ENCODE measurements at regions not wholly inside any gene's neighbourhood (a gene's known extent, or its start where the extent isn't known, plus 50 kb on each side); places are given as distances from the start of the nearest gene placed in this dataset.

DNA sequence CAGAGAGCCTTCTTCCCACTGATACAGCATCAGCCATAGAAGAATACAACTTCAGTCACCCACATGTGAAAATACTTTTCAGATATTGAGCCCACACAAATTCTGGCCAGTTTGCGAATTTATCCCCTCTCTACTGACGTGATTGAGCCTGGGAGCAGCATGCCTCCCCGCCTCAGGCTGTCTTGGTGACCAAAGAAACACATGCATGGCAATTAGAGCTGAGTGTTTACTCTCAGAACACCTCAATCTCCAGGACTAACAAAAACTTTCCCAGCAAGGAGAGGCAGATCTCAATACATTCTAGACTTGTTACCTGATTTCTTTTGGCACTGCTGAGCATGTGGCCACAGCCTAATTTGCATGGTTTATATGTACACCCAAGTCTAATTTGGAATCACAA lies 122.5 kb downstream of the TMEM26 start:
- POLR2A ChIA-PET, result no interaction called here
- no peaks in the 10 kb centered on the region for H3K27me3 ChIP-seq (replicated peaks in 1 of 4; ENCODE audit: control extremely low read depth in 1 of 4, control insufficient read depth in 3 of 4, insufficient read depth in 4 of 4, low read length in 3 of 4)
- no peak for DNase-seq
- no peak overlapping the region for H2AFZ ChIP-seq (ENCODE audit: insufficient read depth, low read depth, low read length, poor library complexity, severe bottlenecking)
- no peaks in the 10 kb centered on the region for H3K4me1 ChIP-seq (ENCODE audit: control insufficient read depth in 2 of 2, insufficient read depth in 2 of 2, low read length in 2 of 2)
- WGBS (ENCODE audit: insufficient coverage), result 73% methylated on average over 3 of the region's 3 CpGs
- no peaks in the 10 kb centered on the region for H3K36me3 ChIP-seq (replicated peaks in 1 of 2; ENCODE audit: control extremely low read depth in 1 of 2, control insufficient read depth in 1 of 2, extremely low read depth in 1 of 2, insufficient read depth in 2 of 2, low read length in 1 of 2)
- no peak overlapping the region for H3K4me3 Mint-ChIP-seq
- no peaks in the 10 kb centered on the region for H4K20me1 ChIP-seq (ENCODE audit: control insufficient read depth, insufficient read depth, low read length, poor library complexity, severe bottlenecking)
- no peak overlapping the region for H3K27ac Mint-ChIP-seq
- peaks cover 4% of the 10 kb centered on the region for H3K27me3 Mint-ChIP-seq
- H3K9me3 ChIP-seq (ENCODE audit: control extremely low read depth in 1 of 3, control insufficient read depth in 2 of 3, insufficient read depth in 1 of 3, low read length in 2 of 3), result peaks cover 0 to 5% (median 3%) of the 10 kb centered on the region in 3 donors
- CTCF ChIA-PET, result no interaction called here
- H3K4me3 ChIP-seq (ENCODE audit: control extremely low read depth in 1 of 5, extremely low read depth in 1 of 5, insufficient read depth in 1 of 5, low read depth in 2 of 5, low read length in 4 of 5), result no peak overlapping the region
- intact Hi-C loops (cut with micrococcal nuclease), result no loop called here
- H3K4me1 Mint-ChIP-seq, result no peaks in the 10 kb centered on the region
- no peak for ATAC-seq (ENCODE audit: low read depth)
- no peak for TF ChIP-seq EZH2 (IDR thresholded peaks at IDR 0.05; ENCODE audit: borderline replicate concordance, insufficient read depth, low read depth, low read length, poor library complexity, severe bottlenecking)
- TF ChIP-seq, protein P1, sequence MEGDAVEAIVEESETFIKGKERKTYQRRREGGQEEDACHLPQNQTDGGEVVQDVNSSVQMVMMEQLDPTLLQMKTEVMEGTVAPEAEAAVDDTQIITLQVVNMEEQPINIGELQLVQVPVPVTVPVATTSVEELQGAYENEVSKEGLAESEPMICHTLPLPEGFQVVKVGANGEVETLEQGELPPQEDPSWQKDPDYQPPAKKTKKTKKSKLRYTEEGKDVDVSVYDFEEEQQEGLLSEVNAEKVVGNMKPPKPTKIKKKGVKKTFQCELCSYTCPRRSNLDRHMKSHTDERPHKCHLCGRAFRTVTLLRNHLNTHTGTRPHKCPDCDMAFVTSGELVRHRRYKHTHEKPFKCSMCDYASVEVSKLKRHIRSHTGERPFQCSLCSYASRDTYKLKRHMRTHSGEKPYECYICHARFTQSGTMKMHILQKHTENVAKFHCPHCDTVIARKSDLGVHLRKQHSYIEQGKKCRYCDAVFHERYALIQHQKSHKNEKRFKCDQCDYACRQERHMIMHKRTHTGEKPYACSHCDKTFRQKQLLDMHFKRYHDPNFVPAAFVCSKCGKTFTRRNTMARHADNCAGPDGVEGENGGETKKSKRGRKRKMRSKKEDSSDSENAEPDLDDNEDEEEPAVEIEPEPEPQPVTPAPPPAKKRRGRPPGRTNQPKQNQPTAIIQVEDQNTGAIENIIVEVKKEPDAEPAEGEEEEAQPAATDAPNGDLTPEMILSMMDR (IDR thresholded peaks at IDR 0.05), result no peak
- peaks cover 17% of the 10 kb centered on the region for H3K9me3 Mint-ChIP-seq (ENCODE audit: insufficient read depth)
- H3K27ac ChIP-seq (ENCODE audit: low read length in 2 of 2), result no peak overlapping the region
- no peak overlapping the region for H3K9ac ChIP-seq (ENCODE audit: low read length)
- H3K4me2 ChIP-seq (replicated peaks; ENCODE audit: low read depth, low read length, poor library complexity, severe bottlenecking), result no peak overlapping the region
- H3K79me2 ChIP-seq (ENCODE audit: control insufficient read depth, insufficient read depth, low read length), result no peaks in the 10 kb centered on the region

DNA sequence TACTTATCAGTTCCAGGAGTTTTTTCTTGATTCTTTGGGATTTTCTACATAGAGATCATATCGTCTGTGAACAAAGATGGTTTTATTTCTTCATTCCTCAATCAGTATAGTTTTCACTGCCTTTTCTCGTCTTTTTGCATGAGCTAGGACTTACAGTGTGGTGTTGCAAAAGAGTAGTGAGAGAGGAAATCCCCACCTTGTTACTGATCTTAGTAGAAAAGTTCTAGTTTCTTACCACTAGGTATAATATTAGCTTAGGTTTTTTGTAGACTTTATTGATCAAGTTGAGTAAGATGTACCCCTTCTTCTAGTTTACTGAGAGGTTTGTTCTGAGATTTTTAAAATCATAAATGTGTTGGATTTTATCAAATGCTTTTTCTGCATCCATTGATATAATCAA lies 123.3 kb downstream of the TMEM26 start:
- Histone ChIP-seq H3K27me3 (replicated peaks in 1 of 4; ENCODE audit: control extremely low read depth in 1 of 4, control insufficient read depth in 3 of 4, insufficient read depth in 4 of 4, low read length in 3 of 4) (no peaks in the 10 kb centered on the region), H3K4me2 (replicated peaks; ENCODE audit: low read depth, low read length, poor library complexity, severe bottlenecking) (no peak overlapping the region), H3K9ac (ENCODE audit: low read length) (no peak overlapping the region), H3K79me2 (ENCODE audit: control insufficient read depth, insufficient read depth, low read length) (no peaks in the 10 kb centered on the region), H3K4me1 (ENCODE audit: control insufficient read depth in 2 of 2, insufficient read depth in 2 of 2, low read length in 2 of 2) (no peaks in the 10 kb centered on the region), H2AFZ (ENCODE audit: insufficient read depth, low read depth, low read length, poor library complexity, severe bottlenecking) (no peak overlapping the region), H3K9me3 (ENCODE audit: control extremely low read depth in 1 of 3, control insufficient read depth in 2 of 3, insufficient read depth in 1 of 3, low read length in 2 of 3) (peaks cover 0 to 5% (median 3%) of the 10 kb centered on the region in 3 donors), H3K27ac (ENCODE audit: low read length in 2 of 2) (no peak overlapping the region), H3K36me3 (replicated peaks in 1 of 2; ENCODE audit: control extremely low read depth in 1 of 2, control insufficient read depth in 1 of 2, extremely low read depth in 1 of 2, insufficient read depth in 2 of 2, low read length in 1 of 2) (no peaks in the 10 kb centered on the region), H4K20me1 (ENCODE audit: control insufficient read depth, insufficient read depth, low read length, poor library complexity, severe bottlenecking) (no peaks in the 10 kb centered on the region), H3K4me3 (ENCODE audit: control extremely low read depth in 1 of 5, extremely low read depth in 1 of 5, insufficient read depth in 1 of 5, low read depth in 2 of 5, low read length in 4 of 5) (no peak overlapping the region)
- ChIA-PET CTCF (no interaction called here), POLR2A (no interaction called here)
- peaks cover 6% of the 10 kb centered on the region for H3K27me3 Mint-ChIP-seq
- no peak overlapping the region for H3K27ac Mint-ChIP-seq
- DNase-seq (no peak), ATAC-seq (ENCODE audit: low read depth) (no peak)
- H3K4me3 Mint-ChIP-seq, result no peak overlapping the region
- no CpG with 5 or more reads among the region's 2 CpGs for WGBS (ENCODE audit: insufficient coverage)
- intact Hi-C loops (cut with micrococcal nuclease), result no loop called here
- peaks cover 14% of the 10 kb centered on the region for H3K9me3 Mint-ChIP-seq (ENCODE audit: insufficient read depth)
- no peaks in the 10 kb centered on the region for H3K4me1 Mint-ChIP-seq
- TF ChIP-seq, protein P1 (IDR thresholded peaks at IDR 0.05), result no peak
- no peak for TF ChIP-seq EZH2 (IDR thresholded peaks at IDR 0.05; ENCODE audit: borderline replicate concordance, insufficient read depth, low read depth, low read length, poor library complexity, severe bottlenecking)

All from B cell (primary cell).